Breast epithelium (tissue), 4 donors: ENCODE measurements at regions not wholly inside any gene's neighbourhood (a gene's known extent, or its start where the extent isn't known, plus 50 kb on each side); places are given as distances from the start of the nearest gene placed in this dataset.
A peak's percentile ranks its signal among the peaks of the same experiment; 100 is the strongest.

Experiments
- DNase-seq, 2 donors: peaks; one replicate each; pipeline ENCODE4 v3.0.0-alpha.2; 2019; ENCODE audit warnings: low spot score in 2 of 2
- H3K27ac ChIP-seq, 2 donors: fragments of 200-600 bp; sonication (generic) in 1 of 2; one replicate each; pipeline ENCODE4 v1.5.1; 2016 to 2019; ENCODE audit warnings: mild to moderate bottlenecking in 1 of 2
- H3K27me3 ChIP-seq, 2 donors: fragments of 200-600 bp; sonication (generic) in 1 of 2; one replicate each; pipeline versions ENCODE4 v1.5.1 to v1.6.0; 2017 to 2019; ENCODE audit warnings: control low read depth in 1 of 2, mild to moderate bottlenecking in 1 of 2
- H3K36me3 ChIP-seq: fragments of 200-600 bp; one replicate; pipeline ENCODE4 v1.5.1; 2019
- H3K4me1 ChIP-seq, 2 donors: fragments of 200-600 bp; sonication (generic); one replicate each; pipeline ENCODE4 v1.5.1; 2016 to 2019; ENCODE audit warnings: control low read depth in 1 of 2
- H3K4me3 ChIP-seq, 3 donors: fragments of 200-600 bp; sonication (generic); 1 replicate in 2 of 3; 2 replicates in 1 of 3; pipeline ENCODE4 v1.5.1; 2016 to 2019; ENCODE audit warnings: mild to moderate bottlenecking in 3 of 3, moderate library complexity in 2 of 3
- H3K9me3 ChIP-seq, 2 donors: fragments of 200-600 bp; sonication (generic) in 1 of 2; one replicate each; pipeline ENCODE4 v1.5.1; 2016 to 2019; ENCODE audit warnings: control low read depth in 1 of 2
- POLR2A ChIP-seq: fragments of 450-650 bp; IDR thresholded peaks from one replicate; pipeline ENCODE4 v1.6.1; 2016; ENCODE audit warnings: antibody characterized with exemption, mild to moderate bottlenecking, moderate library complexity
- POLR2AphosphoS5 ChIP-seq, 3 donors: sonication (generic); formaldehyde crosslinking; IDR thresholded peaks; one replicate each; pipeline ENCODE4 v1.6.1; 2017; ENCODE audit warnings: antibody characterized with exemption in 3 of 3
- intact Hi-C: fragments of 100-400 bp; cut with DNase I; formaldehyde crosslinking; loops from one replicate; pipeline ENCODE4 v1.15.1; 2023; ENCODE audit warnings: low total_unique reads
- TF ChIP-seq, protein P1 (sequence below), 3 donors: fragments of 450-650 bp; IDR thresholded peaks; one replicate each; pipeline ENCODE4 v1.5.1; 2016 to 2017; ENCODE audit warnings: antibody characterized with exemption in 3 of 3, mild to moderate bottlenecking in 3 of 3, moderate library complexity in 3 of 3

DNA sequence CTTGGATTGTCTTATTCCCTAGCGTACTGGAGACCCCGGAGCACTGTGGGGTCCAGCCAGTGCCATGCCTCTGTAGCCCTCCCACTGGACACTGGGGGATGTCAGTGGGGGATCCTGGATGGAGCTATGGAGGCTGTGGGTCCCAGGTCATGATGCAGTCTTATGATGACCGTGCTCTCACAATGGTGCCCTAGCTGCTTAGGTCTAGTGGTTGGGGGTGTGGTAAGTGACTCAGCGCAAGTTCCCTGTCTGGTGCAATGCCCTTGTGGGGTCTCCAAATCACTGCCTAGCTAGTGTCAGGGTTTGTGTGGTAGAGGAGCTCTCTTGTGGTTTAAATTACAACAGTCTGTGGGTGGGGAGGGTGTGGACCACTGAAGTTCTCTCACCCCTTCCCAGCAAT is 135.4 kb downstream of the CDC5L start:
- no peak for TF ChIP-seq POLR2A
- no peak for TF ChIP-seq POLR2AphosphoS5 (IDR thresholded peaks at IDR 0.05)
- TF ChIP-seq, protein P1, sequence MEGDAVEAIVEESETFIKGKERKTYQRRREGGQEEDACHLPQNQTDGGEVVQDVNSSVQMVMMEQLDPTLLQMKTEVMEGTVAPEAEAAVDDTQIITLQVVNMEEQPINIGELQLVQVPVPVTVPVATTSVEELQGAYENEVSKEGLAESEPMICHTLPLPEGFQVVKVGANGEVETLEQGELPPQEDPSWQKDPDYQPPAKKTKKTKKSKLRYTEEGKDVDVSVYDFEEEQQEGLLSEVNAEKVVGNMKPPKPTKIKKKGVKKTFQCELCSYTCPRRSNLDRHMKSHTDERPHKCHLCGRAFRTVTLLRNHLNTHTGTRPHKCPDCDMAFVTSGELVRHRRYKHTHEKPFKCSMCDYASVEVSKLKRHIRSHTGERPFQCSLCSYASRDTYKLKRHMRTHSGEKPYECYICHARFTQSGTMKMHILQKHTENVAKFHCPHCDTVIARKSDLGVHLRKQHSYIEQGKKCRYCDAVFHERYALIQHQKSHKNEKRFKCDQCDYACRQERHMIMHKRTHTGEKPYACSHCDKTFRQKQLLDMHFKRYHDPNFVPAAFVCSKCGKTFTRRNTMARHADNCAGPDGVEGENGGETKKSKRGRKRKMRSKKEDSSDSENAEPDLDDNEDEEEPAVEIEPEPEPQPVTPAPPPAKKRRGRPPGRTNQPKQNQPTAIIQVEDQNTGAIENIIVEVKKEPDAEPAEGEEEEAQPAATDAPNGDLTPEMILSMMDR (IDR thresholded peaks at IDR 0.05), result no peak

DNA sequence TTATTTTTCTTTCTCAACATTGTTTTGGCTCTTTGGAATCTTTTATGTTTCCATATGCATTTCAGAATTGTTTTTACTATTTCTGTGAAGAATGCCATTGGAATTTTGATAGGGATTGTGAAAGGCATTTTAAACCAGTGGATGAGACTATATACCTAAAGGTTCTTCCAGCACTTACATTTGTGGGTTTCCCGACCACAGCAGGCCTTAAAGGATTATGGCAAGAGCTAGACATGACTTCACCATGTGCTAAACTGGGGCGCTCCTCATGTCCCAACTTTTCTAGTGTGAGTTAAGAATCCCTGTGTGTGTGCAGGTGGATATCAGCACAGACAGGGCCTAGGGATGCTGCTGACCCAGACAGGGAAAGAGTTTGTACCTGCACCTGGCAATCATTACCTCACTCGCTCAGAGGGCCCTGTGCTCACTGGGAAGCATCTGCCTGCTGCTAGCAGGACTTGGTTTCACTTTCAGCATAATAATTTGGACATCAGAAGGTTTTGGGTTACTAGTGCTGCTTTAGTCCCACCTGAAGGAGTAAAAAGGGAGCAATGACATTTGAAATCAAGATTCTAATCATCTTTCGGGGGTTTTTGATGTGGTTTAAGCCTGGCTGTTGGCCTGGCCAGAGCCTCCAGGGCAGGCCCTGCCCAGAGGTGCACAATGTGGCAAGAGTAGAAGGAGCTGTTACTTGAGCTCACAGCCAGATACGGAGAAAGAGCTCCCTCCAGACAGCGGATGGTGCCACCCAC is 137.1 kb downstream of the CDC5L start:
- Histone ChIP-seq H3K27ac (peak overlapping the region in 1 of 2 donors; percentile 46), H3K4me3 (no peak overlapping the region), H3K4me1 (no peaks in the 10 kb centered on the region), H3K36me3 (no peaks in the 10 kb centered on the region), H3K9me3 (peaks cover 0 to 11% of the 10 kb centered on the region in 2 donors), H3K27me3 (no peaks in the 10 kb centered on the region)
- no peak for DNase-seq
- intact Hi-C loops, result no loop called here
- TF ChIP-seq, protein P1 (IDR thresholded peaks at IDR 0.05), result no peak
- TF ChIP-seq POLR2A (no peak), POLR2AphosphoS5 (IDR thresholded peaks at IDR 0.05) (no peak)

More for the DNA sequence above, 135.4 kb downstream of the CDC5L start:
- H3K4me3 ChIP-seq, result no peak overlapping the region
- no peaks in the 10 kb centered on the region for H3K36me3 ChIP-seq
- H3K9me3 ChIP-seq, result peaks cover 0 to 11% of the 10 kb centered on the region in 2 donors
- DNase-seq, result no peak
- H3K27me3 ChIP-seq, result no peaks in the 10 kb centered on the region
- intact Hi-C loops, result no loop called here
- no peaks in the 10 kb centered on the region for H3K4me1 ChIP-seq
- no peak overlapping the region for H3K27ac ChIP-seq

DNA sequence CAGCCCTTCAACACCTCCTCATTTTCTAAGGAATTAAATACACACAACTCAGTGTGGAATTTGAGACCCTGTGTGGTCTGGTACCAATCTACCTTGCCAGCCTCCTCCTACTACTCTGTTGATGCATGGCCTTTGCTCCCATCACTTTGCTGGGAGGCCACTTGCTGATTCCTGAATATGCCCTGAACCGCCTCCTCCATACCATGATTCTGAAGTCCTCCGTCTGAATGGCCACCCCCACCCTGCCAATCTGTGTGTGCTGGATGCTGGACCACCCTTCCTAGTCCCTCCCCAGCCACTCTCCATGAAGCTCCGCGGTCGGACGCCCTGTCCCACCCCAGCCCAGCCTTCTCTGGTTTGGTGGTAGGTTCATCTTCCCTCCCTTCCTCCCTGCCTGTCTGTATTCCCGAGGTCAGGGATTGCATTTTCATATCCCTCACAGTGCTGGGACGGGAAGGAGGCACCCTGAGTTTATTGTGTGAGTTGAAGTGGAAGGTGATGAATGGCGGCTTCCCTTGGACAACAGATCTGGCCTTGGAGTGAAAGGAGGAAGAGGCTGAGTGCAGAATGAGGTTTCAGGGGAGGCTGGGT is 138.3 kb downstream of the CDC5L start:
- no peaks in the 10 kb centered on the region for H3K36me3 ChIP-seq
- no peak overlapping the region for H3K27ac ChIP-seq
- no peak for DNase-seq
- peaks cover 0 to 11% of the 10 kb centered on the region in 2 donors for H3K9me3 ChIP-seq
- H3K4me1 ChIP-seq, result no peaks in the 10 kb centered on the region
- intact Hi-C loops, result no loop called here
- no peaks in the 10 kb centered on the region for H3K27me3 ChIP-seq
- TF ChIP-seq, protein P1 (IDR thresholded peaks at IDR 0.05), result no peak
- TF ChIP-seq POLR2AphosphoS5 (IDR thresholded peaks at IDR 0.05) (no peak), POLR2A (no peak)
- H3K4me3 ChIP-seq, result no peak overlapping the region

DNA sequence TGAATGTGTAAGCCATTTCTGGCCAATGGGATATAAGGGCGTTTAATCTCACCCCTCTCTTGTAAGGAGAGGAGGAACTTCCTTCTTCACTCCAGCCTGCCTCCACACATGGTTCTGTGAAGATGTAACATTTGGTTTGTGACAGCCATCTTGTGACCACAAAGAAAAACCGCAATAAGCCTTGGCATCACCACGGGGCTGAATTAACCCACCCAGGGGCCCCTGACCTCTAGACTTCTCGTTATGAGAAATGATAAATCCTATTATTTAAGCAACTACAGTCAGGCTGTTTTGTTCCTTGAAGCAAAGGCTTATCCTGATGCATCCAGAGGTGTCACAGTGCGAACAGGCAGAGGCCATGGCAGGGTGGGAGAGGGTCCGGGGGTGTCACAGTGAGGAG is 139.7 kb downstream of the CDC5L start:
- H3K36me3 ChIP-seq, result no peaks in the 10 kb centered on the region
- H3K27ac ChIP-seq, result no peak overlapping the region
- no peak for DNase-seq
- H3K4me3 ChIP-seq, result no peak overlapping the region
- H3K4me1 ChIP-seq, result no peaks in the 10 kb centered on the region
- no peak for TF ChIP-seq POLR2A
- TF ChIP-seq POLR2AphosphoS5 (IDR thresholded peaks at IDR 0.05), result no peak
- TF ChIP-seq, protein P1 (IDR thresholded peaks at IDR 0.05), result no peak
- H3K9me3 ChIP-seq, result peaks cover 0 to 8% of the 10 kb centered on the region in 2 donors
- H3K27me3 ChIP-seq, result no peaks in the 10 kb centered on the region
- intact Hi-C loops, result no loop called here

GRCh38 chr6:44527583-44528369 is 140.3 kb downstream of the CDC5L start:
- H3K9me3 ChIP-seq, result peaks cover 0 to 5% of the 10 kb centered on the region in 2 donors
- intact Hi-C loops, result no loop called here
- no peak for DNase-seq

More at GRCh38 chr6:44527583-44528369, 140.3 kb downstream of the CDC5L start:
- Histone ChIP-seq H3K36me3 (no peaks in the 10 kb centered on the region), H3K4me1 (no peaks in the 10 kb centered on the region), H3K27me3 (no peaks in the 10 kb centered on the region), H3K4me3 (no peak overlapping the region), H3K27ac (no peak overlapping the region)
- TF ChIP-seq, protein P1 (IDR thresholded peaks at IDR 0.05), result no peak
- no peak for TF ChIP-seq POLR2AphosphoS5 (IDR thresholded peaks at IDR 0.05)
- no peak for TF ChIP-seq POLR2A
